Fibroblast of lung (primary cell): ENCODE measurements at regions not wholly inside any gene's neighbourhood (a gene's known extent, or its start where the extent isn't known, plus 50 kb on each side); places are given as distances from the start of the nearest gene placed in this dataset.

ENCODE experiments used
- DNase-seq, 2 donors: peaks; one replicate each; pipeline versions ENCODE4 v3.0.0 to v3.0.0-alpha.2; 2010; ENCODE audit warnings: low read depth in 2 of 2
- H2AFZ ChIP-seq: 2 replicates; pipeline ENCODE4 v1.5.1; 2012; ENCODE audit warnings: low read length, control low read depth, inconsistent platforms
- H3K27ac ChIP-seq: 2 replicates; pipeline ENCODE4 v1.5.1; 2011; ENCODE audit warnings: low read length, control low read depth; ENCODE audit not compliant: insufficient read depth
- H3K27me3 ChIP-seq: 2 replicates; pipeline ENCODE4 v1.5.1; 2011; ENCODE audit warnings: mild to moderate bottlenecking, low read length; ENCODE audit not compliant: control insufficient read depth, insufficient read depth
- H3K36me3 ChIP-seq: 2 replicates; pipeline ENCODE4 v1.5.1; 2011; ENCODE audit warnings: low read length; ENCODE audit not compliant: control insufficient read depth, insufficient read depth
- H3K4me1 ChIP-seq: 2 replicates; pipeline ENCODE4 v1.5.1; 2011; ENCODE audit warnings: low read length; ENCODE audit not compliant: control insufficient read depth, insufficient read depth; ENCODE audit errors: extremely low read depth
- H3K4me2 ChIP-seq: 2 replicates; pipeline ENCODE4 v1.5.1; 2011; ENCODE audit warnings: low read length, control low read depth; ENCODE audit not compliant: insufficient read depth; ENCODE audit errors: extremely low read depth
- H3K4me3 ChIP-seq, 4 experiments: fragments of 200-600 bp in 1 of 4; sonication (generic) in 1 of 4; replicated peaks in 1 of 4; 2 replicates each; pipeline ENCODE4 v1.5.1; 2011 to 2016; ENCODE audit warnings: low read length in 4 of 4, low read depth in 3 of 4, mild to moderate bottlenecking in 3 of 4, control low read depth in 2 of 4, inconsistent platforms in 1 of 4, mixed read lengths in 1 of 4; ENCODE audit not compliant: insufficient read depth in 1 of 4; ENCODE audit errors: control extremely low read depth in 1 of 4
- H3K79me2 ChIP-seq: 2 replicates; pipeline ENCODE4 v1.5.1; 2012; ENCODE audit warnings: mild to moderate bottlenecking, low read length, inconsistent platforms; ENCODE audit not compliant: control insufficient read depth, insufficient read depth
- H3K9ac ChIP-seq: 2 replicates; pipeline ENCODE4 v1.5.1; 2011; ENCODE audit warnings: mild to moderate bottlenecking, low read length, control low read depth; ENCODE audit not compliant: insufficient read depth
- H3K9me3 ChIP-seq: 2 replicates; pipeline ENCODE4 v1.5.1; 2012; ENCODE audit warnings: low read depth, low read length; ENCODE audit not compliant: control insufficient read depth, insufficient read depth
- H4K20me1 ChIP-seq: 2 replicates; pipeline ENCODE4 v1.5.1; 2011; ENCODE audit warnings: low read length; ENCODE audit not compliant: control insufficient read depth, insufficient read depth; ENCODE audit errors: extremely low read depth
- EZH2 ChIP-seq: IDR thresholded peaks from 2 replicates; pipeline ENCODE4 v1.5.1; 2012; ENCODE audit warnings: low read length, control low read depth, mild to moderate bottlenecking; ENCODE audit errors: missing control alignments
- TF ChIP-seq, protein P1 (sequence below), 2 donors: IDR thresholded peaks in 1 of 2; conservative IDR thresholded peaks in 1 of 2; 1 replicate in 1 of 2; 2 replicates in 1 of 2; pipeline ENCODE4 v1.5.1; 2011 to 2012; ENCODE audit warnings: low read length in 2 of 2, control low read depth in 1 of 2, inconsistent platforms in 1 of 2, low read depth in 1 of 2, mild to moderate bottlenecking in 1 of 2

DNA sequence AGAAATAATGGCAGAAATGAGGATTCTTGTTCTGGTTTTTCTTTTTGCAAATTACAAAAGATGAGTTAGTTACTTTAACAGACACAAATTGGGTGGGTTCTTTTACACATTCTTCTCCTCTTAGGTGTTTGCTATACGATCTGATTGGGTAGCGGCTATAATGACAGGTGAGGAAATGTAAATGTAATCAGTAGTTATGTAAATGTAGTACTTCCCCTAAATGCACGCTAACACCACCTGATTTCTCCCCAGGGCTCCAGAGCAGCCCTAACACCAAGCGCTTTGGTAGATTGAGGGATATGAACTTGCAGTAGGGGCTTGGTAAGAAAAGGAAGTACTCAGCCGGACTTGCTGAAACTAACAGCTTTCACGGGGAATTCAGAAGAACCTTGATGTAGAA lies 499.4 kb upstream of the NOX3 start:
- no peak for DNase-seq
- Histone ChIP-seq H4K20me1 (no peaks in the 10 kb centered on the region), H3K4me2 (no peak overlapping the region), H3K4me3 (no peak overlapping the region), H3K9ac (no peak overlapping the region), H3K36me3 (no peaks in the 10 kb centered on the region), H3K27ac (no peak overlapping the region), H3K4me1 (no peaks in the 10 kb centered on the region), H2AFZ (no peak overlapping the region), H3K79me2 (no peaks in the 10 kb centered on the region), H3K27me3 (no peaks in the 10 kb centered on the region), H3K9me3 (no peaks in the 10 kb centered on the region)
- TF ChIP-seq, protein P1, sequence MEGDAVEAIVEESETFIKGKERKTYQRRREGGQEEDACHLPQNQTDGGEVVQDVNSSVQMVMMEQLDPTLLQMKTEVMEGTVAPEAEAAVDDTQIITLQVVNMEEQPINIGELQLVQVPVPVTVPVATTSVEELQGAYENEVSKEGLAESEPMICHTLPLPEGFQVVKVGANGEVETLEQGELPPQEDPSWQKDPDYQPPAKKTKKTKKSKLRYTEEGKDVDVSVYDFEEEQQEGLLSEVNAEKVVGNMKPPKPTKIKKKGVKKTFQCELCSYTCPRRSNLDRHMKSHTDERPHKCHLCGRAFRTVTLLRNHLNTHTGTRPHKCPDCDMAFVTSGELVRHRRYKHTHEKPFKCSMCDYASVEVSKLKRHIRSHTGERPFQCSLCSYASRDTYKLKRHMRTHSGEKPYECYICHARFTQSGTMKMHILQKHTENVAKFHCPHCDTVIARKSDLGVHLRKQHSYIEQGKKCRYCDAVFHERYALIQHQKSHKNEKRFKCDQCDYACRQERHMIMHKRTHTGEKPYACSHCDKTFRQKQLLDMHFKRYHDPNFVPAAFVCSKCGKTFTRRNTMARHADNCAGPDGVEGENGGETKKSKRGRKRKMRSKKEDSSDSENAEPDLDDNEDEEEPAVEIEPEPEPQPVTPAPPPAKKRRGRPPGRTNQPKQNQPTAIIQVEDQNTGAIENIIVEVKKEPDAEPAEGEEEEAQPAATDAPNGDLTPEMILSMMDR (conservative IDR thresholded peaks at IDR 0.05 in 1 of 2, IDR thresholded peaks at IDR 0.05 in 1 of 2; ENCODE audit: low read depth in 1 of 2, low read length in 2 of 2), result no peak
- no peak for TF ChIP-seq EZH2

DNA sequence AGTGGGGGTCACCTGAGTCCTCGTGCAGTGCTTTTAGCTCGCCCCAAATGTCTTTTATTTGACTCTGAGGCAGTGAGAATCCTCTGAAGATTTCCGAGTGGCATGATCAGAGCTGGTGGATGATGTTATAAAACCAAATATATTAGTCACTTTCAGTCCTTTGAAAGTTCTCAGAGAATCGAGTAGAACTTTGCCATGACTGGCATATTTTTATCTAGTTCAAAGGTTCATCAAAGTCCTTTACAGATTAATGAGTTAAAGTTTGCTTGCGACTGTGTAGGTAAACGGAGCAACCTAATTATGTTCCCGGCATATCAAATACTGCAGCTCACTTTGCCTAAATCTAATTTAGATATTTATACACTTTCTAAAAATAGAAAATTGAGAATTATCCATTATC lies 498.5 kb upstream of the NOX3 start:
- DNase-seq, result no peak
- Histone ChIP-seq H3K79me2 (no peaks in the 10 kb centered on the region), H3K4me3 (no peak overlapping the region), H3K36me3 (no peaks in the 10 kb centered on the region), H3K4me2 (no peak overlapping the region), H3K9me3 (no peaks in the 10 kb centered on the region), H2AFZ (no peak overlapping the region), H4K20me1 (no peaks in the 10 kb centered on the region), H3K27me3 (no peaks in the 10 kb centered on the region), H3K4me1 (no peaks in the 10 kb centered on the region), H3K9ac (no peak overlapping the region), H3K27ac (no peak overlapping the region)
- TF ChIP-seq, protein P1 (conservative IDR thresholded peaks at IDR 0.05 in 1 of 2, IDR thresholded peaks at IDR 0.05 in 1 of 2; ENCODE audit: low read depth in 1 of 2, low read length in 2 of 2), result no peak

DNA sequence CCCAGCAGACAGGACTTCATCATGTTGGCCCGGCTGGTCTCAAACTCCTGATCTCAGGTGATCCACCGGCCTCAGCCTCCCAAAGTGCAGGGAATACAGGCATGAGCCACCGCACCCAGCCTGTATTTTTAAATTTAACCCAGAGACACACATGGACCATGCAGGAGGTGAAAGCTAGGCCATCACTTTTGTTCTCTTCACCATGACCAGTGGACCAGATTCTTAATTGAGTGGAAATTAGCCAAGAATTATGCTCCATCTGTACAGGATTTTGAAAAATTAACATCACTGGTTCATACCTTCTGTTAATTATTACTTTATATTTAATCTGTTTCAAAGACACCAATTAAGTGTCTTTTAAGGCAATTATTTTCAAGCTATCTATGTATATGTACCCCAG lies 493.6 kb upstream of the NOX3 start:
- Histone ChIP-seq H3K79me2 (no peaks in the 10 kb centered on the region), H3K9me3 (no peaks in the 10 kb centered on the region), H3K36me3 (no peaks in the 10 kb centered on the region), H3K4me3 (no peak overlapping the region), H3K27me3 (no peaks in the 10 kb centered on the region), H3K9ac (no peak overlapping the region), H4K20me1 (no peaks in the 10 kb centered on the region), H3K4me1 (no peaks in the 10 kb centered on the region), H2AFZ (no peak overlapping the region), H3K4me2 (no peak overlapping the region), H3K27ac (no peak overlapping the region)
- TF ChIP-seq, protein P1 (conservative IDR thresholded peaks at IDR 0.05 in 1 of 2, IDR thresholded peaks at IDR 0.05 in 1 of 2; ENCODE audit: low read depth in 1 of 2, low read length in 2 of 2), result no peak
- no peak for TF ChIP-seq EZH2
- no peak for DNase-seq
